ENCODE measurements at regions not wholly inside any gene's neighbourhood (a gene's known extent, or its start where the extent isn't known, plus 50 kb on each side); places are given as distances from the start of the nearest gene placed in this dataset.
A peak's percentile ranks its signal among the peaks of the same experiment; 100 is the strongest.

- intact Hi-C loops (cut with DNase I): loop anchor here (5.0 to 10.0 kb wide), 2 partner anchors 44 to 121 kb away; no protein-coding TSS in a partner anchor
- no peak for ATAC-seq (ENCODE audit: poor library complexity)
- no peak for DNase-seq
These were observed 76.5 kb downstream of the S1PR1 start for GRCh38 chr1:101313356-101313755.

DNA sequence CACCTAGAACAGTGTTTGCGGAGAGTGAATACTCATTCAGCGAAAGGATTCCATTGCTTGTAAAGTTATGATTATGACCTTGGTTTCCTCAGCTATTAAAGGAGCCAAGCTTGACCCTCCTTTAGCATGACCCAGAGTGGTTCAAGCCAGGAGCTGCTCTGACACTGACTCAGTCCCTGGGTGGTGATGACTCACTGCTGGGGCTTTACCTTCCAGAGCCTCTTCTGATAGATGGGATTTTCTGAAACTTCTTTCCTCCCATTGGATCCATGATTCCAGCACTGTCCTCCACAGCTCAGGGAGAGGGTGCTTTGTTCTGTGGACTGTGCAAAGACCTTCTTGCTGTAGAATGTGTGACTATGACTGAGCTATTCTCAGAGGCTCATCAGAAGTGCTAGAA lies 77.4 kb downstream of the S1PR1 start:
- no peak for DNase-seq
- ATAC-seq (ENCODE audit: poor library complexity): no peak
- intact Hi-C loops (cut with DNase I): loop anchor here (5.0 to 10.0 kb wide), 2 partner anchors 43 to 121 kb away; no protein-coding TSS in a partner anchor

GRCh38 chr1:101316256-101316655 lies 79.4 kb downstream of the S1PR1 start:
- DNase-seq: no peak
- no peak for ATAC-seq (ENCODE audit: poor library complexity)
- intact Hi-C loops (cut with DNase I): loop anchor here (10.0 kb wide), 1 partner anchor 119 kb away; no protein-coding TSS in a partner anchor

DNA sequence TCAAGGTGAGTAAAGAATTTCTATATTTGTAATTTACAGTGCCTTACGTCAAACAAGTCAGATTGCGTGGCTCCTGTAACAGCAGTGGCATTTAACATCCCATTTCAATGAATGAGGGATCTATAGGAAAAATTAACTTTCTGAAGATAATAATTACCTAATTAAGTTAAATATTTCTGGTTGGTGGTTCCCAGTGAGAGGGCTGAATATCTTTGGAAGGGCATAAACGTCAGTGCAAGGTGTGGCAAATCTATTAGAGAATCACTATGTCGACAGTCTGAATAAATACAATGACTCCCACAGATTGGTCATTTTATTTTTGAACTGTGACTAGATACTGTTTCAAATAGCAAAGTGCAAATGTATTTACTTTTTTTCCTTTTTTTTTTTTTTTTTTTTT lies 80.0 kb downstream of the S1PR1 start:
- no peak for ATAC-seq (ENCODE audit: poor library complexity)
- intact Hi-C loops (cut with DNase I): loop anchor here (10.0 kb wide), 1 partner anchor 118 kb away; no protein-coding TSS in a partner anchor
- DNase-seq: no peak

DNA sequence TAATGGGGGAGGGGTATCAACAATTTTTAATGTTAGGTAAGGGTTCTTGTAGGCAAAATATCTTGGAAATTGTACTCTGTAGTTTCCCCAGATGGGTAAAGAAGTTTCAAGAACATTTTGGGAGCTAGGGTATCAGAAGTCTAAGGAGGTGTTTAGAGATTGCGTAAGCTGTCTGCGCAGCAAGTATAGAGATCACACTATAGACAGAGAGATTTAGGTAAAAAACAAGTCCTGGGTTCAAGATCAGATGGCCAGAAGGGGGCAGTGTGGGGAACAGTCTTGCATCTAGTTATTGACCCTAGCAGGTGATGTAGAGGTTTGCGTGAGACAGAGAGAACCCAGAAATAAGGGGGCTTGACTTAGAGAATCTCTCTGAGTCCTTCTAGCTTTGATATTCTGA lies 80.8 kb downstream of the S1PR1 start:
- intact Hi-C loops (cut with DNase I): loop anchor here (10.0 kb wide), 1 partner anchor 117 kb away; no protein-coding TSS in a partner anchor
- ATAC-seq (ENCODE audit: poor library complexity) (no peak), DNase-seq (no peak)

DNA sequence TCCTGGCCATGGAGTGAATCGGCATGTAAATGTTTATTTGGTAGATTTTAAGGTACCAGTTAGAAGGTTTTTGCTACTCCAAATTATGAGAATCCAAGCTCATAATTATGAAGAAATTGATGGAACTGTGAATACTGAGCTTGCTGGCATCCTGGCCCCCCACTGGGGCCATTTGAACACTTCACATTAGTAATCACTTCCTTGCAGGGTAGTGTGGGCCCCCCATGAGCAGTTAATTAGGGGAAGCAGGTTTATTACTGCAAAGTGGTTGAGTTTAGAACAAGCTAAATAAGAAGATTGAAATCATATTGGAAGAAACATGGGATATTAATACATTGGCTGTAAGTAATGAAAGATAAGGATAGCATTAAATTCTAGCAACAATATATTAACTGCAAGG lies 86.7 kb downstream of the S1PR1 start:
- DNase-seq (no peak), ATAC-seq (ENCODE audit: poor library complexity) (no peak)
- intact Hi-C loops (cut with DNase I): no loop called here

- DNase-seq: no peak
- intact Hi-C loops (cut with DNase I): no loop called here
- ATAC-seq (ENCODE audit: poor library complexity): no peak
These were observed 88.3 kb downstream of the S1PR1 start for GRCh38 chr1:101325144-101325543.

DNA sequence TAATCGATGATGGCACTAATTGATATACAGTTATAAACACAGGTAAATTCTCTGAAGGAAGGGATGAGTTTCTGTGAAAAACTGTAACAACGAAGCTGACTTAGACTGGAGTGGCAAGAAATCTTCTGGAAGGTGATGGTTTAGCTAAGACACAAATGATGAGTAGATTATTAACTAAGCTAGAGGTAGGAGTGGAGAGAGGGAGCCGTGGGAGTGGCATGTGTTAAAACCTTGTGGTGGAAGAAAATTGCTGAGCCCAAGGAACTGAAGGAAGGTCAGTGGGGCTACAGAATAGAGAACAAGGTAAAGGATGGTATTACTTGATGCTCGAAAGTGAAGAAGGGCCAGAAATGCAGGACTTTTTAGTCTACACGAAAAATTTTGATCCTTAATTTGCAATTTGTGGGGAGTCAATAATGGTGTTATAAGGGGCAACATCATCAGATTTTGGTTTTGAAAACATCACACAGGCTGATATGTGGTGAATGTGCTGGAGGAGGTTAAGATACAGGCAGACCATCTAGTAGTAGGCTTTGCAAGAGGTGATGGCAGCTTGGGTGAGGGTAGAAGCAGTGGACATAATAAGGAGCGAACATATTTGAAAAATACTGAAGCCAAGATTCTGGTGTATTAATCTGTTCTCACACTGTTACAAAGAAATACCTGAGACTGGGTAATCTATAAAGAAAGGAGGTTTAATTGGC lies 93.8 kb downstream of the S1PR1 start:
- DNase-seq: no peak
- no peak for ATAC-seq (ENCODE audit: poor library complexity)
- intact Hi-C loops (cut with DNase I): no loop called here

DNA sequence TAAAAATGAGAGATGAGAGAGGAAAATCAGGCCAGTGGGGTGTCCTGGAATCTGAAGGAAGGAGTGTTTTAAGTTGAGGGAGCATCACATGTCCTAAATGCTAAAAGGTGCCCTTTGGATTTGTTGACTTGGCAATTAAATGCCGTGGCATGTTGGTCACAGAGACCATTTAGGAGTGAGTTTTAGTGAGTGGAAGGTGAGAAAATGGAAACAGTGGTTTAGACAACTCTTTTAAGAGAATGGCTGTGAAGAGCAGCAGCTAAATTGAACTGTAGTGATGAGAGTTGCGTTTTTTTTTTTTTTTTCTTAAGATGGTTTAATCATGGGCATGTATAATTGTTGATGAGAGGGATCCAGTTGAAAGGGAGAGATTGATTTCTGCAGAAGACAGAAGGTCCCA lies 95.0 kb downstream of the S1PR1 start:
- ATAC-seq (ENCODE audit: poor library complexity): no peak
- intact Hi-C loops (cut with DNase I): no loop called here
- no peak for DNase-seq

DNA sequence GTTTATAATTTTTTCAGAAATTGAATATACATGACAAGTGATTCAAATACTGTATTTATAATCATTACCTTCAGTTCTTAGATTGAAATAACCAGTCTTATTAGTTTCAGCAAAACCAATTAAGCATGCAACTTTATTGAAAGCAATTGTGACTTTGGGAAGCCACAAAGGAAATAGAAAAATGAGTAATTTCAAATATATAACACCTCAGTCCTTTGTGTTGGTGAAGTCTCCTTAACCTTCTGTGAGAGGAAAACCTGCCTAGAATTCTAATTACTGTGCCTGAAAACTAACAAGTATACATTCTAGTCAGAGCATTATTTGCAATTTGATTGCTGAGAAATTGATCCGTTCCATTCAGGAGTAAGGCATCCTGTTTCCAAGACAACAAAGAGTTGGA lies 95.8 kb downstream of the S1PR1 start:
- DNase-seq (no peak), ATAC-seq (ENCODE audit: poor library complexity) (no peak)
- intact Hi-C loops (cut with DNase I): no loop called here

DNA sequence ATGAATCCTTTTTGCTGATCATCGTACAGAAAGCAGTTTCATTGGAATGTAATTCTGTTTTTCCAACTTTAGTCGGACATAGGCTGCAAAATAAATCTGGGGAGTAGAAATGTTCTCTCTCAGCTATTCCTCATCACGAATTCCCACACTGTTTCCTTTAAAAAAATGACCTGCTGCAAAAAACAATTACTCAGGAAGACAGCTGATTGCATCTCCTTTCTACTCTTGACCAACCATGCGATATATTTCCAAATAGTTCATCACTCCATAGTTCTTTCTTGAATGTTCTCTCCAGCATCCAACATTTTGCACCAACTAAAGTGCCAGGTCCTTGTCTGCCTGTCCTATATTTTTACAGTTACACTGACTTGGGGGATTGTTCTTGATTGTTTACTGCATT lies 96.4 kb downstream of the S1PR1 start:
- DNase-seq: no peak
- intact Hi-C loops (cut with DNase I): no loop called here
- ATAC-seq (ENCODE audit: poor library complexity): no peak

DNA sequence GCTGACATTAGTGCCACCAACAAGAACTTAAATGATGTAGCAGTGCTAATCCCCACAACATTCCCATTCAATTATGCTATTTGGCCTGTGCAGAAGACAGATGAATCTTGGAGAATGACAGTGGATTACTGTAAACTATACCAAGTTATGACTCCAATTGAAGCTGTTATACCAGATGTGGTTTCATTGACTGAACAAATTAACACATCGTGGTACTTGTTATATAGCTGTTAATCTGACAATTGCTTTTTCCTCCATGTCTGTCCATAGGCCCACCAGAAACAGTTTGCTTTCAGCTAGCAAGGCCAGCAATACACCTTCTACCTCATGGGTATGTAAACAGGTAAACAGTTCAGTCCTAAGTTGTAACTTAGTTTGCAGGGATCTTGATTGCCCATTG lies 101.1 kb downstream of the S1PR1 start:
- DNase-seq (no peak), ATAC-seq (ENCODE audit: poor library complexity) (no peak)
- intact Hi-C loops (cut with DNase I): no loop called here

- intact Hi-C loops (cut with DNase I): no loop called here
- DNase-seq (no peak), ATAC-seq (ENCODE audit: poor library complexity) (no peak)
These were observed 102.1 kb downstream of the S1PR1 start for GRCh38 chr1:101338714-101339430.

DNA sequence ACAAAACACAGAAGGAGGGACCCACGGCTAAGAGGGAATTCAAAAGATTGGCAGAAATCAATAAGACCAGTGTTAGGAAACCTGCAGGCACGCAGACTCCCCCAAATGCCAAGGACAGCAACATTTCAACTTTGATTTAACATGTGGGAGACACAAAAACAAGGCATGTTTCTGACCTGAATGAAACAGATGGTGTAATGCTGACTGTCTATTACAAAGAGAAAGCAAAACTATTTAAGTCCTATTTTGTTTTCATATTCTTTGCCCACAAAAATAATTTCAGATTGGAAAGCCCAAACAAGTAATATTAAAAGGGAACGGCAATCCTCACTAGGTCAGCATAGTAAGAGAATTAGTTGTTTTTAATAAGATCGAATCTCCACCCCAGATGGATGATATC lies 107.9 kb downstream of the S1PR1 start:
- intact Hi-C loops (cut with DNase I): no loop called here
- DNase-seq: no peak
- no peak for ATAC-seq (ENCODE audit: poor library complexity)

DNA sequence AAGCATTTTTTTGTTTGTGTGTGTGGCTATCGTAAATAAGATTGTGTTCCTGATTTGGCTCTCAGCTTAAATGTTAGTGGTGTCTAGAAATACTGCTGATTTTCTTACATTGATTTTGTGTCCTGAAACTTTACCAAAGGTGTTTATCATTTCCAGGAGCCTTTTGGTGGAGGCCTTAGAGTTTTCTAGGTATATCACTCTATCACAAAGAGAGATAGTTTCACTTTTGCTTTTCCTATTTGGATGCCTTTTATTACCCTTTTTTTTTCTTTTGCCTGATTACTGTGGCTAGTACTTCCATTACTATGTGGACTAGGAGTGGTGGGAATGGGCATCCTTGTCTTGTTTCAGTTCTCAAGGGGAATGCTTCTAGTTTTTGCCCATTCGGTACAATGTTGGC lies 109.6 kb downstream of the S1PR1 start:
- intact Hi-C loops (cut with DNase I): no loop called here
- DNase-seq: no peak
- no peak for ATAC-seq (ENCODE audit: poor library complexity)

DNA sequence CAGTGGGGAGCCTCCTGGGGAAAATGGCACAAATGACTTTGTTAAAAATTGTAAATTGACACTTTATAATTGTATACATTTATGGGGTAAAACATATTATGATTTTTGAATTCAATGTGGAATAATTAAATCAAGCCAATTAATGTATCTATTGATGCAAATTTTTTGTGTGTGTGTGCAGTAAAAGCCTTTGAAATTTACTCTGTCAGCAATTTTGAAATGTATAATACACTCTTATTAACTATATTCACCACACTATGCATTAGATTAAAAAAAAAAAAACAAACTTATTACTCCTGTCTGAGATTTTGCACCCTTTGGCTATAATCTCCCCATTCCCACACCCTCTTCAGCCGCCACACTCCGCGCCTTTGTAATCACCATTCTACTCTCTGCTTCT lies 119.2 kb downstream of the S1PR1 start:
- DNase-seq (no peak), ATAC-seq (ENCODE audit: poor library complexity) (no peak)
- intact Hi-C loops (cut with DNase I): loop anchor here (5.0 kb wide), 1 partner anchor 44 kb away; no protein-coding TSS in a partner anchor

DNA sequence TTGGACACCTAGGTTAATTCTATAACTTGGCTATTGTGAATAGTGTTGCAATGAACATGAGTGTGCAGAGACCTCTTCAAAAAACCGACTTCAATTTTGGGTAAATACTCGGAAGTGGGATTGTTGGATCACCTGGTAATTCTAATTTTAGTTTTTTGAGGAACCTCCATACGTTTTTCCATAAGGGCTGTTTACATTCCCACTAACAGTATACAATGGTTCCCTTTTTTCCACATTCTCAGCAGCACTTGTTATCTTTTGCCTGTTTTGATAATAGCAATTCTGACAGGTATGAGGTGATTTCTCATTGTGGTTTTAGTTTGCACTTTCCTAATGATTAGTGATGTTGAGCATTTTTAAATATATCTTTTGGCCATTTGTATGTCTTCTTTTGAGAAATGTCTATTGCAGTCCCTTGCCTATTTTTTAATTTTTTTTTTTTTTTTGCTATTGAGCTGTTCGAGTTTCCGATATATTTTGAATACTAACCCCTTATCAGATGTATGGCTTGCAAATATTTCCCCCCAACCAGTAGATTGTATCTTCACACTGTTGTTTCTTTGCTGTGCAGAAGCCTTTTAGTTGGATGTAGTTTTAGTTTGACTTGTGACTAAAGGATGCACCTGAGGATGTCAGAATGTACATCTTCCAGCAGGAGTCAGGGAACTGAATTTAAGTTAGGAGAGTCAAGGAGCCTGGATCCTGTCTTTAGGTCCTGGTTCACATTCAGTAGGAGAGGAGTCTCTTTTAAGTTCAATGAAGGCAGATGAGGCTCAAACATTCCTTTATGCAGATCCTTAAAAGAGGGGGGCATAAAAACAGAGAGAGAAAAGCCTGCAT lies 120.0 kb downstream of the S1PR1 start:
- ATAC-seq (ENCODE audit: poor library complexity): no peak
- intact Hi-C loops (cut with DNase I): loop anchor here (5.0 kb wide), 1 partner anchor 45 kb away; no protein-coding TSS in a partner anchor

DNA sequence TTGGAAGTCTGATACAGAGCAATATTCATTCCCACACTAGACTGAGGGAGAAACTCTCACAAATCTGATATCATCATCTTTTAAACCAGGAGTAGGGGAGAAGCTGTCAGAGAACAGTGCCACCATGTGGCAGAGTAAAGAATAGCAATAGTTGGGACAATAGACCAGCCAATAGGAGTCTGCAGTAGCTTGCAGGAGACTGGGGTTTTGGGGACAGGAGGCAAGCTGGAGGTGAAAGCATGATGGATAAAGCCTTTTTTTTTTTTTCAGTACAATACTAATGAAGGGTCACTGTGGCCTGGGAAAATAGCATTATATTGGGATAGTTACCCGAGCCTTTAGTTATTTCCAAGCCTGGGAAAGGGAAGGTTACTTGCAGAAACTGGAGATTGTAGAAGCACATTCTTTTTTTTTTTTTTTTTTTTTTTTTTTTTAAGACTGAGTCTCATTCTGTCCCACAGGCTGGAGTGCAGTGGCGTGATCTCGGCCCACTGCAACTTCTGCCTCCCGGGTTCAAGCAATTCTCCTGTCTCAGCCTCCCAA lies 120.7 kb downstream of the S1PR1 start:
- ATAC-seq (ENCODE audit: poor library complexity) (peak; percentile 91), DNase-seq (no peak)
- intact Hi-C loops (cut with DNase I): loop anchor here (5.0 kb wide), 1 partner anchor 45 kb away; no protein-coding TSS in a partner anchor

More for the DNA sequence above, 120.0 kb downstream of the S1PR1 start:
- no peak for DNase-seq

- ATAC-seq (ENCODE audit: poor library complexity) (no peak), DNase-seq (no peak)
- intact Hi-C loops (cut with DNase I): no loop called here
These were observed 123.7 kb downstream of the S1PR1 start for GRCh38 chr1:101360506-101360905.
